ENCODE measurements at regions not wholly inside any gene's neighbourhood (a gene's known extent, or its start where the extent isn't known, plus 50 kb on each side); places are given as distances from the start of the nearest gene placed in this dataset.

DNA sequence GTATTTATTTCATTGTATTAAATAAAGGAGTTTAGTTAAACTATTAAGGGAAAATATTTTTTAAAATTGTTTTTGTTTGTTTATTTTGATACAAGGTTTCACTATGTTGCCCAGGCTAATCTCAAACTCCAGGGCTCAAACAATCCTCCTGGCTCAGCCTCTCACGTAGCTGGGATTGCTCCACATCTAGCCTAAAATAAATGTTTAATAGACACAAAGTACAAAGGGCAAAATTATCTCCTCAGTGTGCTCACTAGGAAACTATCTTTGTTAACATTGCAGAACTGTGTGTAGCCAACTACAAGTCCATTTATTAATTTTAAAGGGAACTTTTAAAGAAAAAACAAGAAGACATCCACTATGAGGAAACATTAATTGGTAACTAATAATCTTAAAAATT lies 207.2 kb upstream of the PCDH17 start (continued):
- TF ChIP-seq, protein P1, sequence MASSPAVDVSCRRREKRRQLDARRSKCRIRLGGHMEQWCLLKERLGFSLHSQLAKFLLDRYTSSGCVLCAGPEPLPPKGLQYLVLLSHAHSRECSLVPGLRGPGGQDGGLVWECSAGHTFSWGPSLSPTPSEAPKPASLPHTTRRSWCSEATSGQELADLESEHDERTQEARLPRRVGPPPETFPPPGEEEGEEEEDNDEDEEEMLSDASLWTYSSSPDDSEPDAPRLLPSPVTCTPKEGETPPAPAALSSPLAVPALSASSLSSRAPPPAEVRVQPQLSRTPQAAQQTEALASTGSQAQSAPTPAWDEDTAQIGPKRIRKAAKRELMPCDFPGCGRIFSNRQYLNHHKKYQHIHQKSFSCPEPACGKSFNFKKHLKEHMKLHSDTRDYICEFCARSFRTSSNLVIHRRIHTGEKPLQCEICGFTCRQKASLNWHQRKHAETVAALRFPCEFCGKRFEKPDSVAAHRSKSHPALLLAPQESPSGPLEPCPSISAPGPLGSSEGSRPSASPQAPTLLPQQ (tag by site-specific recombination; IDR thresholded peaks at IDR 0.05): no peak
- TF ChIP-seq ZNF211 (tag by site-specific recombination; IDR thresholded peaks at IDR 0.05; ENCODE audit: low read depth) (no peak), WT1 (tag by site-specific recombination; IDR thresholded peaks at IDR 0.05) (no peak), ZNF138 (tag by site-specific recombination; IDR thresholded peaks at IDR 0.05; ENCODE audit: borderline replicate concordance) (no peak), ZNF37A (tag by site-specific recombination; IDR thresholded peaks at IDR 0.05) (no peak), ZNF175 (tag by site-specific recombination; IDR thresholded peaks at IDR 0.05) (no peak), ZNF112 (tag by site-specific recombination; IDR thresholded peaks at IDR 0.05) (no peak)
- TF ChIP-seq, protein P2, sequence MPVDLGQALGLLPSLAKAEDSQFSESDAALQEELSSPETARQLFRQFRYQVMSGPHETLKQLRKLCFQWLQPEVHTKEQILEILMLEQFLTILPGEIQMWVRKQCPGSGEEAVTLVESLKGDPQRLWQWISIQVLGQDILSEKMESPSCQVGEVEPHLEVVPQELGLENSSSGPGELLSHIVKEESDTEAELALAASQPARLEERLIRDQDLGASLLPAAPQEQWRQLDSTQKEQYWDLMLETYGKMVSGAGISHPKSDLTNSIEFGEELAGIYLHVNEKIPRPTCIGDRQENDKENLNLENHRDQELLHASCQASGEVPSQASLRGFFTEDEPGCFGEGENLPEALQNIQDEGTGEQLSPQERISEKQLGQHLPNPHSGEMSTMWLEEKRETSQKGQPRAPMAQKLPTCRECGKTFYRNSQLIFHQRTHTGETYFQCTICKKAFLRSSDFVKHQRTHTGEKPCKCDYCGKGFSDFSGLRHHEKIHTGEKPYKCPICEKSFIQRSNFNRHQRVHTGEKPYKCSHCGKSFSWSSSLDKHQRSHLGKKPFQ (tag by site-specific recombination; IDR thresholded peaks at IDR 0.05): no peak

GRCh38 chr13:57425531-57425930 lies 206.0 kb upstream of the PCDH17 start:
- Histone ChIP-seq H3K36me3 (ENCODE audit: control insufficient read depth in 2 of 2, insufficient read depth in 1 of 2, low read length in 2 of 2) (no peaks in the 10 kb centered on the region), H3K4me1 (ENCODE audit: control insufficient read depth, insufficient read depth, low read length) (no peaks in the 10 kb centered on the region), H3K9me3 (ENCODE audit: control insufficient read depth, insufficient read depth, low read depth, low read length) (no peaks in the 10 kb centered on the region), H3K27ac (ENCODE audit: extremely low read depth, low read depth, low read length) (no peak overlapping the region), H3K4me3 (ENCODE audit: low read depth, low read length) (no peak overlapping the region)
- ChIA-PET CTCF (interaction anchor here (0.7 kb wide), 1 partner anchor 684 kb away, joined by 3 read pairs; no protein-coding TSS in a partner anchor), POLR2A (no interaction called here)
- TF ChIP-seq TSHZ1 (tag by site-specific recombination; IDR thresholded peaks at IDR 0.05; ENCODE audit: borderline replicate concordance): no peak
- TF ChIP-seq ZNF324 (tag by site-specific recombination; IDR thresholded peaks at IDR 0.05): no peak
- no peak for TF ChIP-seq ZNF114 (tag by site-specific recombination; IDR thresholded peaks at IDR 0.05)
- TF ChIP-seq ZNF623 (tag by site-specific recombination; IDR thresholded peaks at IDR 0.05): no peak
- TF ChIP-seq OSR2 (tag by site-specific recombination; IDR thresholded peaks at IDR 0.05): no peak
- TF ChIP-seq ZNF132 (tag by site-specific recombination; IDR thresholded peaks at IDR 0.05; ENCODE audit: borderline replicate concordance): no peak
- TF ChIP-seq ZNF792 (tag by site-specific recombination; IDR thresholded peaks at IDR 0.05): no peak

GRCh38 chr13:57437587-57437986 lies 194.0 kb upstream of the PCDH17 start:
- Histone ChIP-seq H3K4me3 (ENCODE audit: low read depth, low read length) (no peak overlapping the region), H3K36me3 (ENCODE audit: control insufficient read depth in 2 of 2, insufficient read depth in 1 of 2, low read length in 2 of 2) (no peaks in the 10 kb centered on the region), H3K4me1 (ENCODE audit: control insufficient read depth, insufficient read depth, low read length) (no peaks in the 10 kb centered on the region), H3K27ac (ENCODE audit: extremely low read depth, low read depth, low read length) (no peak overlapping the region), H3K9me3 (ENCODE audit: control insufficient read depth, insufficient read depth, low read depth, low read length) (no peaks in the 10 kb centered on the region)
- POLR2A ChIA-PET: no interaction called here
- CTCF ChIA-PET: no interaction called here
- TF ChIP-seq ZNF560 (tag by site-specific recombination; IDR thresholded peaks at IDR 0.05; ENCODE audit: borderline replicate concordance) (no peak), ZNF610 (tag by site-specific recombination; IDR thresholded peaks at IDR 0.05; ENCODE audit: borderline replicate concordance) (no peak), ZNF132 (tag by site-specific recombination; IDR thresholded peaks at IDR 0.05; ENCODE audit: borderline replicate concordance) (no peak), OSR2 (tag by site-specific recombination; IDR thresholded peaks at IDR 0.05) (no peak), ZBTB20 (tag by site-specific recombination; IDR thresholded peaks at IDR 0.05) (no peak), ZNF558 (tag by site-specific recombination; IDR thresholded peaks at IDR 0.05) (no peak)
- TF ChIP-seq, protein P3, sequence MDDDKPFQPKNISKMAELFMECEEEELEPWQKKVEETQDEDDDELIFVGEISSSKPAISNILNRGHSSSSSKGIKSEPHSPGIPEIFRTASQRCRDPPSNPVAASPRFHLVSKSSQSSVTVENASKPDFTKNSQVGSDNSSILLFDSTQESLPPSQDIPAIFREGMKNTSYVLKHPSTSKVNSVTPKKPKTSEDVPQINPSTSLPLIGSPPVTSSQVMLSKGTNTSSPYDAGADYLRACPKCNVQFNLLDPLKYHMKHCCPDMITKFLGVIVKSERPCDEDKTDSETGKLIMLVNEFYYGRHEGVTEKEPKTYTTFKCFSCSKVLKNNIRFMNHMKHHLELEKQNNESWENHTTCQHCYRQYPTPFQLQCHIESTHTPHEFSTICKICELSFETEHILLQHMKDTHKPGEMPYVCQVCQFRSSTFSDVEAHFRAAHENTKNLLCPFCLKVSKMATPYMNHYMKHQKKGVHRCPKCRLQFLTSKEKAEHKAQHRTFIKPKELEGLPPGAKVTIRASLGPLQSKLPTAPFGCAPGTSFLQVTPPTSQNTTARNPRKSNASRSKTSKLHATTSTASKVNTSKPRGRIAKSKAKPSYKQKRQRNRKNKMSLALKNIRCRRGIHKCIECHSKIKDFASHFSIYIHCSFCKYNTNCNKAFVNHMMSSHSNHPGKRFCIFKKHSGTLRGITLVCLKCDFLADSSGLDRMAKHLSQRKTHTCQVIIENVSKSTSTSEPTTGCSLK (tag by site-specific recombination; IDR thresholded peaks at IDR 0.05): no peak
- TF ChIP-seq, protein P4, sequence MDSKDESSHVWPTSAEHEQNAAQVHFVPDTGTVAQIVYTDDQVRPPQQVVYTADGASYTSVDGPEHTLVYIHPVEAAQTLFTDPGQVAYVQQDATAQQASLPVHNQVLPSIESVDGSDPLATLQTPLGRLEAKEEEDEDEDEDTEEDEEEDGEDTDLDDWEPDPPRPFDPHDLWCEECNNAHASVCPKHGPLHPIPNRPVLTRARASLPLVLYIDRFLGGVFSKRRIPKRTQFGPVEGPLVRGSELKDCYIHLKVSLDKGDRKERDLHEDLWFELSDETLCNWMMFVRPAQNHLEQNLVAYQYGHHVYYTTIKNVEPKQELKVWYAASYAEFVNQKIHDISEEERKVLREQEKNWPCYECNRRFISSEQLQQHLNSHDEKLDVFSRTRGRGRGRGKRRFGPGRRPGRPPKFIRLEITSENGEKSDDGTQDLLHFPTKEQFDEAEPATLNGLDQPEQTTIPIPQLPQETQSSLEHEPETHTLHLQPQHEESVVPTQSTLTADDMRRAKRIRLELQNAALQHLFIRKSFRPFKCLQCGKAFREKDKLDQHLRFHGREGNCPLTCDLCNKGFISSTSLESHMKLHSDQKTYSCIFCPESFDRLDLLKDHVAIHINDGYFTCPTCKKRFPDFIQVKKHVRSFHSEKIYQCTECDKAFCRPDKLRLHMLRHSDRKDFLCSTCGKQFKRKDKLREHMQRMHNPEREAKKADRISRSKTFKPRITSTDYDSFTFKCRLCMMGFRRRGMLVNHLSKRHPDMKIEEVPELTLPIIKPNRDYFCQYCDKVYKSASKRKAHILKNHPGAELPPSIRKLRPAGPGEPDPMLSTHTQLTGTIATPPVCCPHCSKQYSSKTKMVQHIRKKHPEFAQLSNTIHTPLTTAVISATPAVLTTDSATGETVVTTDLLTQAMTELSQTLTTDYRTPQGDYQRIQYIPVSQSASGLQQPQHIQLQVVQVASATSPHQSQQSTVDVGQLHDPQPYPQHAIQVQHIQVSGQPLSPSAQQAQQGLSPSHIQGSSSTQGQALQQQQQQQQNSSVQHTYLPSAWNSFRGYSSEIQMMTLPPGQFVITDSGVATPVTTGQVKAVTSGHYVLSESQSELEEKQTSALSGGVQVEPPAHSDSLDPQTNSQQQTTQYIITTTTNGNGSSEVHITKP (tag by site-specific recombination; IDR thresholded peaks at IDR 0.05): no peak

All from HEK293 (cell line).